OCI-LY1 (cell line): ENCODE measurements at regions not wholly inside any gene's neighbourhood (a gene's known extent, or its start where the extent isn't known, plus 50 kb on each side); places are given as distances from the start of the nearest gene placed in this dataset.

Experiments
- H2AFZ ChIP-seq: fragments of 200-600 bp; sonication (generic), shearing (Covaris generic); 2 replicates; pipeline ENCODE4 v1.6.0; 2014; ENCODE audit warnings: antibody characterized with exemption, mild to moderate bottlenecking, low read length
- H3F3A ChIP-seq: fragments of 200-600 bp; sonication (generic), shearing (Covaris generic); 2 replicates; pipeline ENCODE4 v1.6.0; 2014; ENCODE audit warnings: mild to moderate bottlenecking, antibody characterized with exemption, low read length, moderate library complexity; ENCODE audit not compliant: insufficient read depth
- H3K27ac ChIP-seq: fragments of 200-600 bp; sonication (generic); 2 replicates; pipeline ENCODE4 v1.5.1; 2014; ENCODE audit warnings: low read length, mixed run types, mild to moderate bottlenecking, low read depth; ENCODE audit not compliant: poor library complexity, severe bottlenecking
- H3K27me3 ChIP-seq: fragments of 200-600 bp; sonication (generic); 2 replicates; pipeline ENCODE4 v1.6.0; 2014; ENCODE audit warnings: antibody characterized with exemption, mild to moderate bottlenecking, low read length, moderate library complexity; ENCODE audit not compliant: insufficient read depth
- H3K36me3 ChIP-seq: fragments of 200-600 bp; sonication (generic); 2 replicates; pipeline ENCODE4 v1.6.1; 2014; ENCODE audit warnings: mild to moderate bottlenecking, antibody characterized with exemption, low read length, moderate library complexity, mixed read lengths; ENCODE audit not compliant: insufficient read depth
- H3K4me1 ChIP-seq: fragments of 200-600 bp; sonication (generic); 2 replicates; pipeline ENCODE4 v1.5.1; 2014; ENCODE audit warnings: mild to moderate bottlenecking, low read length, moderate library complexity; ENCODE audit not compliant: insufficient read depth, severe bottlenecking
- H3K4me2 ChIP-seq: fragments of 200-600 bp; sonication (generic), shearing (Covaris generic); 2 replicates; pipeline ENCODE4 v1.6.1; 2014; ENCODE audit warnings: low read length
- H3K4me3 ChIP-seq: fragments of 200-600 bp; sonication (generic); 2 replicates; pipeline ENCODE4 v1.5.1; 2014; ENCODE audit warnings: low read length, low read depth, mild to moderate bottlenecking, mixed read lengths; ENCODE audit not compliant: poor library complexity, severe bottlenecking
- H3K79me2 ChIP-seq: fragments of 200-600 bp; shearing (Covaris generic); 2 replicates; pipeline ENCODE4 v1.6.1; 2016; ENCODE audit warnings: mixed run types, low read length, mixed read lengths; ENCODE audit not compliant: insufficient read depth
- H3K9ac ChIP-seq: fragments of 200-600 bp; sonication (generic), shearing (Covaris generic); 2 replicates; pipeline ENCODE4 v1.6.1; 2014; ENCODE audit warnings: mild to moderate bottlenecking, low read length, mixed read lengths
- H3K9me2 ChIP-seq: fragments of 200-600 bp; sonication (generic), shearing (Covaris generic); 2 replicates; pipeline ENCODE4 v1.6.1; 2014; ENCODE audit warnings: low read depth, mild to moderate bottlenecking, low read length, mixed read lengths
- H3K9me3 ChIP-seq: fragments of 200-600 bp; shearing (Covaris generic); 2 replicates; pipeline ENCODE4 v1.6.1; 2014; ENCODE audit warnings: low read length, mixed read lengths
- H4K20me1 ChIP-seq: fragments of 200-600 bp; sonication (generic), shearing (Covaris generic); 2 replicates; pipeline ENCODE4 v1.6.0; 2016; ENCODE audit warnings: mild to moderate bottlenecking, low read length; ENCODE audit not compliant: insufficient read depth
- CTCF ChIP-seq: fragments of 200-600 bp; sonication (generic), shearing (Covaris generic); IDR thresholded peaks from 2 replicates; pipeline ENCODE4 v1.5.1; 2017; ENCODE audit warnings: mild to moderate bottlenecking, antibody characterized with exemption, low read length, moderate library complexity, mixed read lengths
- EZH2 ChIP-seq: fragments of 200-600 bp; sonication (generic), shearing (Covaris generic); IDR thresholded peaks from 2 replicates; pipeline ENCODE4 v1.8.0; 2017; ENCODE audit warnings: borderline replicate concordance, mixed run types, mild to moderate bottlenecking, antibody characterized with exemption, low read length, moderate library complexity, mixed read lengths

GRCh38 chrY:8489880-8490630, 847.2 kb upstream of the TSPY4 start:
- Histone ChIP-seq H3K4me3 (no peak overlapping the region), H3K27me3 (no peaks in the 10 kb centered on the region), H2AFZ (no peak overlapping the region), H4K20me1 (no peaks in the 10 kb centered on the region), H3K27ac (no peak overlapping the region), H3K9me2 (no peaks in the 10 kb centered on the region), H3K36me3 (no peaks in the 10 kb centered on the region), H3K9me3 (0 out of 2 replicates have a peak, but pooled peaks cover 4% of the 10 kb centered on the region), H3K4me1 (no peaks in the 10 kb centered on the region), H3K9ac (no peak overlapping the region), H3F3A (no peaks in the 10 kb centered on the region), H3K4me2 (no peak overlapping the region), H3K79me2 (no peaks in the 10 kb centered on the region)
- no peak for TF ChIP-seq EZH2
- TF ChIP-seq CTCF: no peak

GRCh38 chrY:8494396-8494795, 842.9 kb upstream of the TSPY4 start:
- no peaks in the 10 kb centered on the region for H3F3A ChIP-seq
- no peaks in the 10 kb centered on the region for H3K4me1 ChIP-seq
- no peaks in the 10 kb centered on the region for H3K9me2 ChIP-seq
- H3K36me3 ChIP-seq: no peaks in the 10 kb centered on the region
- H3K4me2 ChIP-seq: no peak overlapping the region
- H3K79me2 ChIP-seq: no peaks in the 10 kb centered on the region
- H3K4me3 ChIP-seq: no peak overlapping the region
- no peaks in the 10 kb centered on the region for H3K27me3 ChIP-seq
- H4K20me1 ChIP-seq: no peaks in the 10 kb centered on the region
- no peak overlapping the region for H2AFZ ChIP-seq
- no peak overlapping the region for H3K27ac ChIP-seq
- no peak overlapping the region for H3K9ac ChIP-seq
- TF ChIP-seq EZH2 (no peak), CTCF (no peak)
- H3K9me3 ChIP-seq: no peaks in the 10 kb centered on the region

- Histone ChIP-seq H4K20me1 (no peaks in the 10 kb centered on the region), H3K27ac (no peak overlapping the region), H3K4me3 (no peak overlapping the region), H3F3A (no peaks in the 10 kb centered on the region), H3K4me2 (no peak overlapping the region), H3K79me2 (no peaks in the 10 kb centered on the region), H3K9ac (no peak overlapping the region), H2AFZ (no peak overlapping the region), H3K9me3 (no peaks in the 10 kb centered on the region), H3K36me3 (no peaks in the 10 kb centered on the region), H3K4me1 (no peaks in the 10 kb centered on the region), H3K9me2 (no peaks in the 10 kb centered on the region), H3K27me3 (no peaks in the 10 kb centered on the region)
- TF ChIP-seq EZH2 (no peak), CTCF (no peak)
Observed at GRCh38 chrY:8495243-8495642, 842.0 kb upstream of the TSPY4 start.
